GM18517 (cell line): ENCODE measurements at regions not wholly inside any gene's neighbourhood (a gene's known extent, or its start where the extent isn't known, plus 50 kb on each side); places are given as distances from the start of the nearest gene placed in this dataset.

Source experiments
- ATAC-seq: cut with Tn5 transposase; IDR thresholded peaks from one replicate; pipeline ENCODE4 v1.9.1; 2021; ENCODE audit warnings: mild to moderate bottlenecking, moderate library complexity; ENCODE audit not compliant: unreplicated experiment

DNA sequence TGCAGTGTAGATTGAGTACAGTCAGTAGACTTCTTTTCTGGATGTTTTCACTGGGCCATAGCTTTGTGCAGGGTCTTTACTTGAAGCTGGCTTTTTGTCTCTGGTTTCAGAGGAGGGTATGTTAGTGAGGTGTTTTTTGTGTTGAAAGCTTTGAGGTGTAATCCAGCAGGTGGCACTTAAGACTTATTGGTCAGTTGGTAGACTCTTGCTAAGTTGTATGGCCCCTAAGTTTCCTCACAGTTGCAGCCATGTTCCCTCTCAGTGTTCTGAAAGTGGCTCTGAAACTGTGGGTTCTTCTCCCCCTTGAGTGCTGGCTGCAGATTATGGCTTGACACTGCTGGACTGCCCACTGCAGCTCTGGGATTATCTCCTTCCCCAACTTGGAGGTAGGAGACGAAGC, 55.7 kb upstream of the SLC44A1 start:
- ATAC-seq: no peak

DNA sequence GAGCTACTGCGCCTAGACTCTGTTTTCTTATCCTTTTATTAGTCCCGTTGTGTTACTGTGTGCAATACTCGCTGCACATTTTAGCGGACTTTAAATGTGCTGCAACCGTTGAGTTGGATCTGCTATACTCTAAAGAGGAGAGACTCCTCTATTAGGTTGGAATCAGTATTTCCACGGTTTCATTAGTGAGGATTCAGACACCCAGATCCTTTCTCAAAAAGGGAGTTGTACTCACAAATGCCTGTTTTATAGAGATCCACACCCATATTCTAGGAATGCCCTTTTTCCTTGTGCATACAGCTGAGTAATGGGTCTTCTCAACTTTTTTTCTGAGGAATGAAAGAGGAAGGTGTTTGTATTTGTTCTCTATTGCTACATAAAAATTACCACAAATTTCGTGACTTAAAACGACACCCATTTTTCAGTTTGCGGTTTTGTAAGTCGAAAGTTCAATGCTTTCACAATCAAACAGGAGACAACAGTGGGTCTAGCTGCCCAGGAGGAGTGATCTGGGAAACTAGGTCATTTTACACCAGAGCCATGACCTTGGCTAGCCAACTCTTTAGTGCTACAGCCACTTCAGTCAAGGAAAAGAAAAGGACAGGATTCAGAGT, 52.8 kb upstream of the SLC44A1 start:
- no peak for ATAC-seq

DNA sequence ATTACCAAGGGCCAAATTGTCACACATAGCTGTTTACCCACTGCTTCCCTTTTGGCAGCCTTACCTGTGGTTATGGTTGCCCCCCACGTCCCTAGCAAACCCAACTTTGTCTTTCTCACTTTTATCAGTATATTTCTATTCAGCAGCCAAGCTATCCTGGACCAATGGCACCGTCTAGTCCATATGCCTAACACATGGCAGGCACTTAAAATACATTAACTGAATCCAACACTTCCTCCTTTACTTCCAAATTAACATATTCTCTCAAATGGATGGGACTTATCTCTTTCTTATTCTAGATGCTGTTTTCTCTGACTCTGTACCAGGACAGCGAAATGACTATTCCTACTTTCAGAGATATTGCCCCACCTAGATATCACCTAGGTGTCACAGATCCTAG, 50.9 kb upstream of the SLC44A1 start:
- no peak for ATAC-seq

DNA sequence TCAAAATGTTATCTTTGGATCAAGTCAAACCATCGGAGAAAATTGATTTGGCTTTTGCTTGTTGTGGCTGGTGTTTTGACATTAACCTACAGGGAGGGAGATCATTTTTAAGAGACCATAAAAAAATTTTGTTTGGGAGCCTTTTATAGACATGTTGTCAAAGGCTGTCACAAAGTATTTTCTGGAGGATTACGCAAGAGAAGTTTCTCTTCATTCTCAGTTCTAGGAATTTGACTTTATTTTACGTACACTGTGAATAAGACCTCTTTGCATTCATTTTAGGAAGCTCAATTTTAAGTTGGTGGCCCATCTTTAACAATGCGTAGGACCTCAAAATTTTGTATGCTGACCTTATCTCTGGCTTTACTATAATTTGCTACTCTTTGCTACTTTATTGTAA, 50.2 kb upstream of the SLC44A1 start:
- no peak for ATAC-seq
